Fibroblast of lung (primary cell): ENCODE measurements at regions not wholly inside any gene's neighbourhood (a gene's known extent, or its start where the extent isn't known, plus 50 kb on each side); places are given as distances from the start of the nearest gene placed in this dataset.

ENCODE experiments used
- EZH2 ChIP-seq: IDR thresholded peaks from 2 replicates; pipeline ENCODE4 v1.5.1; 2012; ENCODE audit warnings: low read length, control low read depth, mild to moderate bottlenecking; ENCODE audit errors: missing control alignments
- TF ChIP-seq, protein P1 (sequence below), 2 donors: IDR thresholded peaks in 1 of 2; conservative IDR thresholded peaks in 1 of 2; 1 replicate in 1 of 2; 2 replicates in 1 of 2; pipeline ENCODE4 v1.5.1; 2011 to 2012; ENCODE audit warnings: low read length in 2 of 2, control low read depth in 1 of 2, inconsistent platforms in 1 of 2, low read depth in 1 of 2, mild to moderate bottlenecking in 1 of 2

DNA sequence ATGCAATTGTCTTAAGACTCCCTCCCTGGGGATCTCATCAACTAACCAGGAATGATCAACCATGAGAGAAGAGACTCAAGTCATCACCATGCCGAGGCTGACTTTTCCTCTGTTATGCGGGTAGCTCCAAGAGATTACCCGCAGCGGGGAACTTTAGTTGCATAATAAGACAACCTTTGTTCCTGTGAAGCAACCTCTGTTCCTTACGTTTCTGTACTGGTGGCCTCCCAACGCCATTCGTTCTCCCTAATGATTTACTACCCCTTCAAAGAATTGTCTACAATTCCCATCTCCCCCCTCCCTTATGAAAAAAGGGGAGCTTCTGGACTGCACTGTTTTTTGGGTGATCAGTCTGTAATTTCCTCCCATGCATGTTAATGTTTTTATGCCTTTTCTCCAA lies 66.1 kb upstream of the LRPPRC start:
- no peak for TF ChIP-seq EZH2
- TF ChIP-seq, protein P1, sequence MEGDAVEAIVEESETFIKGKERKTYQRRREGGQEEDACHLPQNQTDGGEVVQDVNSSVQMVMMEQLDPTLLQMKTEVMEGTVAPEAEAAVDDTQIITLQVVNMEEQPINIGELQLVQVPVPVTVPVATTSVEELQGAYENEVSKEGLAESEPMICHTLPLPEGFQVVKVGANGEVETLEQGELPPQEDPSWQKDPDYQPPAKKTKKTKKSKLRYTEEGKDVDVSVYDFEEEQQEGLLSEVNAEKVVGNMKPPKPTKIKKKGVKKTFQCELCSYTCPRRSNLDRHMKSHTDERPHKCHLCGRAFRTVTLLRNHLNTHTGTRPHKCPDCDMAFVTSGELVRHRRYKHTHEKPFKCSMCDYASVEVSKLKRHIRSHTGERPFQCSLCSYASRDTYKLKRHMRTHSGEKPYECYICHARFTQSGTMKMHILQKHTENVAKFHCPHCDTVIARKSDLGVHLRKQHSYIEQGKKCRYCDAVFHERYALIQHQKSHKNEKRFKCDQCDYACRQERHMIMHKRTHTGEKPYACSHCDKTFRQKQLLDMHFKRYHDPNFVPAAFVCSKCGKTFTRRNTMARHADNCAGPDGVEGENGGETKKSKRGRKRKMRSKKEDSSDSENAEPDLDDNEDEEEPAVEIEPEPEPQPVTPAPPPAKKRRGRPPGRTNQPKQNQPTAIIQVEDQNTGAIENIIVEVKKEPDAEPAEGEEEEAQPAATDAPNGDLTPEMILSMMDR (conservative IDR thresholded peaks at IDR 0.05 in 1 of 2, IDR thresholded peaks at IDR 0.05 in 1 of 2; ENCODE audit: low read depth in 1 of 2, low read length in 2 of 2), result no peak
